ENCODE measurements at regions not wholly inside any gene's neighbourhood (a gene's known extent, or its start where the extent isn't known, plus 50 kb on each side); places are given as distances from the start of the nearest gene placed in this dataset.
"Not testable (repeated sequence)": the region's sequence is repeated elsewhere in the genome, so short reads cannot be mapped to it uniquely, and the experiment has no call there.

GRCh38 chr9:96056226-96056625 lies 180.7 kb downstream of the ERCC6L2 start:
- Histone ChIP-seq H3K9ac (ENCODE audit: low read depth, low read length) (no peak overlapping the region), H3K36me3 (ENCODE audit: insufficient read depth, low read length) (no peaks in the 10 kb centered on the region), H4K20me1 (ENCODE audit: insufficient read depth, low read length) (no peaks in the 10 kb centered on the region), H3K9me3 (ENCODE audit: insufficient read depth, low read length, severe bottlenecking) (no peaks in the 10 kb centered on the region), H2AFZ (ENCODE audit: low read depth, low read length) (no peak overlapping the region), H3K27me3 (ENCODE audit: insufficient read depth, low read length, poor library complexity) (no peaks in the 10 kb centered on the region), H3K4me1 (ENCODE audit: insufficient read depth, low read length) (no peaks in the 10 kb centered on the region), H3K79me2 (ENCODE audit: insufficient read depth, low read length) (no peaks in the 10 kb centered on the region), H3K4me3 (ENCODE audit: low read depth in 1 of 2, low read length in 2 of 2) (no peak overlapping the region), H3K4me2 (ENCODE audit: insufficient read depth, low read length) (no peak overlapping the region), H3K27ac (ENCODE audit: low read length) (no peak overlapping the region)
- DNase-seq, result no peak
- TF ChIP-seq CTCF (IDR thresholded peaks at IDR 0.05; ENCODE audit: borderline replicate concordance, extremely low read depth, low read length, poor library complexity, severe bottlenecking) (no peak), EZH2 (IDR thresholded peaks at IDR 0.05; ENCODE audit: borderline replicate concordance, low read depth, low read length, severe bottlenecking) (no peak)
- no peak for ATAC-seq (ENCODE audit: insufficient read depth, low read depth)

- not testable (repeated sequence) for H3K36me3 ChIP-seq (ENCODE audit: insufficient read depth, low read length); H2AFZ ChIP-seq (ENCODE audit: low read depth, low read length); H3K4me1 ChIP-seq (ENCODE audit: insufficient read depth, low read length); H3K4me3 ChIP-seq (ENCODE audit: low read depth in 1 of 2, low read length in 2 of 2); ATAC-seq (ENCODE audit: insufficient read depth, low read depth); H3K79me2 ChIP-seq (ENCODE audit: insufficient read depth, low read length); H3K9ac ChIP-seq (ENCODE audit: low read depth, low read length); DNase-seq; H3K4me2 ChIP-seq (ENCODE audit: insufficient read depth, low read length); H4K20me1 ChIP-seq (ENCODE audit: insufficient read depth, low read length); H3K27me3 ChIP-seq (ENCODE audit: insufficient read depth, low read length, poor library complexity); H3K27ac ChIP-seq (ENCODE audit: low read length); H3K9me3 ChIP-seq (ENCODE audit: insufficient read depth, low read length, severe bottlenecking)
Observed at GRCh38 chr9:96054248-96054647, 178.8 kb downstream of the ERCC6L2 start.

- Histone ChIP-seq H3K4me3 (ENCODE audit: low read depth in 1 of 2, low read length in 2 of 2) (no peak overlapping the region), H3K79me2 (ENCODE audit: insufficient read depth, low read length) (no peaks in the 10 kb centered on the region), H3K36me3 (ENCODE audit: insufficient read depth, low read length) (no peaks in the 10 kb centered on the region), H3K9ac (ENCODE audit: low read depth, low read length) (no peak overlapping the region), H2AFZ (ENCODE audit: low read depth, low read length) (no peak overlapping the region), H3K9me3 (ENCODE audit: insufficient read depth, low read length, severe bottlenecking) (no peaks in the 10 kb centered on the region), H4K20me1 (ENCODE audit: insufficient read depth, low read length) (no peaks in the 10 kb centered on the region), H3K27me3 (ENCODE audit: insufficient read depth, low read length, poor library complexity) (no peaks in the 10 kb centered on the region), H3K4me1 (ENCODE audit: insufficient read depth, low read length) (no peaks in the 10 kb centered on the region), H3K27ac (ENCODE audit: low read length) (no peak overlapping the region), H3K4me2 (ENCODE audit: insufficient read depth, low read length) (no peak overlapping the region)
- TF ChIP-seq EZH2 (IDR thresholded peaks at IDR 0.05; ENCODE audit: borderline replicate concordance, low read depth, low read length, severe bottlenecking), result no peak
- no peak for TF ChIP-seq CTCF (IDR thresholded peaks at IDR 0.05; ENCODE audit: borderline replicate concordance, extremely low read depth, low read length, poor library complexity, severe bottlenecking)
- no peak for DNase-seq
- ATAC-seq (ENCODE audit: insufficient read depth, low read depth), result no peak
Observed at GRCh38 chr9:96052686-96053085, 177.2 kb downstream of the ERCC6L2 start.

GRCh38 chr9:96051423-96051822 lies 175.9 kb downstream of the ERCC6L2 start:
- H3K9me3 ChIP-seq (ENCODE audit: insufficient read depth, low read length, severe bottlenecking), result no peaks in the 10 kb centered on the region
- H3K36me3 ChIP-seq (ENCODE audit: insufficient read depth, low read length), result no peaks in the 10 kb centered on the region
- TF ChIP-seq EZH2 (IDR thresholded peaks at IDR 0.05; ENCODE audit: borderline replicate concordance, low read depth, low read length, severe bottlenecking) (no peak), CTCF (IDR thresholded peaks at IDR 0.05; ENCODE audit: borderline replicate concordance, extremely low read depth, low read length, poor library complexity, severe bottlenecking) (no peak)
- H3K79me2 ChIP-seq (ENCODE audit: insufficient read depth, low read length), result no peaks in the 10 kb centered on the region
- H4K20me1 ChIP-seq (ENCODE audit: insufficient read depth, low read length), result no peaks in the 10 kb centered on the region
- no peak for ATAC-seq (ENCODE audit: insufficient read depth, low read depth)
- H3K4me3 ChIP-seq (ENCODE audit: low read depth in 1 of 2, low read length in 2 of 2), result no peak overlapping the region
- H3K27me3 ChIP-seq (ENCODE audit: insufficient read depth, low read length, poor library complexity), result no peaks in the 10 kb centered on the region
- no peak overlapping the region for H2AFZ ChIP-seq (ENCODE audit: low read depth, low read length)
- H3K4me1 ChIP-seq (ENCODE audit: insufficient read depth, low read length), result no peaks in the 10 kb centered on the region
- H3K4me2 ChIP-seq (ENCODE audit: insufficient read depth, low read length), result no peak overlapping the region
- no peak overlapping the region for H3K9ac ChIP-seq (ENCODE audit: low read depth, low read length)
- DNase-seq, result no peak
- no peak overlapping the region for H3K27ac ChIP-seq (ENCODE audit: low read length)

Data from DND-41 (cell line).